Stimulated activated CD4-positive, alpha-beta T cell treated with anti-CD3 and anti-CD28 coated beads, Interleukin-12 subunit alpha, Interleukin-12 subunit beta, amount 100 ng/mL, for 24 hours (primary cell): ENCODE measurements at regions not wholly inside any gene's neighbourhood (a gene's known extent, or its start where the extent isn't known, plus 50 kb on each side); places are given as distances from the start of the nearest gene placed in this dataset.

Source experiments
- DNase-seq, 2 experiments: peaks; one replicate each; pipeline ENCODE4 v3.0.0-alpha.2; 2020; ENCODE audit warnings: low read depth in 2 of 2

- no peak for DNase-seq
Measured at GRCh38 chr13:34808649-34809048, 133.4 kb upstream of the NBEA start.

GRCh38 chr13:34810996-34811395, 131.1 kb upstream of the NBEA start:
- no peak for DNase-seq

- no peak for DNase-seq
Measured at GRCh38 chr13:34815526-34815925, 126.5 kb upstream of the NBEA start.

GRCh38 chr13:34816245-34816884, 125.7 kb upstream of the NBEA start:
- no peak for DNase-seq

- no peak for DNase-seq
Measured at GRCh38 chr13:34816908-34817665, 125.0 kb upstream of the NBEA start.

GRCh38 chr13:34822650-34823049, 119.4 kb upstream of the NBEA start:
- no peak for DNase-seq

GRCh38 chr13:34826432-34826831, 115.6 kb upstream of the NBEA start:
- DNase-seq: no peak

GRCh38 chr13:34833562-34834182, 108.4 kb upstream of the NBEA start:
- DNase-seq: no peak

- DNase-seq: no peak
Measured at GRCh38 chr13:34842466-34842865, 99.6 kb upstream of the NBEA start.

GRCh38 chr13:34847766-34848165, 94.3 kb upstream of the NBEA start:
- DNase-seq: no peak

- DNase-seq: no peak
Measured at GRCh38 chr13:34849406-34849805, 92.7 kb upstream of the NBEA start.

GRCh38 chr13:34853161-34853560, 88.9 kb upstream of the NBEA start:
- no peak for DNase-seq

- no peak for DNase-seq
Measured at GRCh38 chr13:34857558-34858325, 84.3 kb upstream of the NBEA start.

GRCh38 chr13:34862311-34862710, 79.8 kb upstream of the NBEA start:
- no peak for DNase-seq

- no peak for DNase-seq
Measured at GRCh38 chr13:34862716-34863115, 79.4 kb upstream of the NBEA start.

- no peak for DNase-seq
Measured at GRCh38 chr13:34863360-34864135, 78.5 kb upstream of the NBEA start.

GRCh38 chr13:34864671-34865070, 77.4 kb upstream of the NBEA start:
- no peak for DNase-seq

GRCh38 chr13:34867590-34867989, 74.5 kb upstream of the NBEA start:
- no peak for DNase-seq

GRCh38 chr13:34868733-34869132, 73.3 kb upstream of the NBEA start:
- DNase-seq: no peak

GRCh38 chr13:34869696-34870095, 72.4 kb upstream of the NBEA start:
- no peak for DNase-seq

- DNase-seq: no peak
Measured at GRCh38 chr13:34878329-34878728, 63.7 kb upstream of the NBEA start.

- DNase-seq: no peak
Measured at GRCh38 chr13:34879851-34880250, 62.2 kb upstream of the NBEA start.
